C4-2B (cell line): ENCODE measurements at regions not wholly inside any gene's neighbourhood (a gene's known extent, or its start where the extent isn't known, plus 50 kb on each side); places are given as distances from the start of the nearest gene placed in this dataset.

Experiments used
- CTCF ChIP-seq: fragments of 450-650 bp; conservative IDR thresholded peaks from 2 replicates; pipeline ENCODE4 v1.5.1; 2017; ENCODE audit warnings: mild to moderate bottlenecking
- ZFX ChIP-seq: fragments of 450-650 bp; IDR thresholded peaks from 2 replicates; pipeline ENCODE4 v1.6.1; 2017

- TF ChIP-seq CTCF = no peak
- TF ChIP-seq ZFX = no peak
Observed at GRCh38 chr11:27281276-27281675, 81.7 kb downstream of the CCDC34 start.
